ENCODE measurements at regions not wholly inside any gene's neighbourhood (a gene's known extent, or its start where the extent isn't known, plus 50 kb on each side); places are given as distances from the start of the nearest gene placed in this dataset.

DNA sequence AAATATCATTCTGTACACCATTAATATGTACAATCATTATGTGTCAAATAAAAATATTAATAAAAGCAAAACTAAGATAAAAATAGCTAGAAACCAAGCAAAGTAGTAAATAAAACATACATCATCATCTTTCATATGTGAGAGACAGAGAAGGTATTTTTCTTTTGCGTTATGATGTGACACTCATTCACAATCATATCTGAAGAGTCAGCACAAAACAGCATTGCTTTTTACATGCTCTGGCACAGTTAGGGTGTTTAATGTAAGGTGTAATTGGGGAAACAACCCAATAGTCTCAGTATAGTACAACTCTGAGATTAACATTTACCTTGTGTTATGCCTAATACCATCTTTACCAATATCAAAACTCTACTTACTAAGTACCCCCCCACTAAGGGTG, 376.6 kb downstream of the TMA16 start:
- TF ChIP-seq, protein P1, sequence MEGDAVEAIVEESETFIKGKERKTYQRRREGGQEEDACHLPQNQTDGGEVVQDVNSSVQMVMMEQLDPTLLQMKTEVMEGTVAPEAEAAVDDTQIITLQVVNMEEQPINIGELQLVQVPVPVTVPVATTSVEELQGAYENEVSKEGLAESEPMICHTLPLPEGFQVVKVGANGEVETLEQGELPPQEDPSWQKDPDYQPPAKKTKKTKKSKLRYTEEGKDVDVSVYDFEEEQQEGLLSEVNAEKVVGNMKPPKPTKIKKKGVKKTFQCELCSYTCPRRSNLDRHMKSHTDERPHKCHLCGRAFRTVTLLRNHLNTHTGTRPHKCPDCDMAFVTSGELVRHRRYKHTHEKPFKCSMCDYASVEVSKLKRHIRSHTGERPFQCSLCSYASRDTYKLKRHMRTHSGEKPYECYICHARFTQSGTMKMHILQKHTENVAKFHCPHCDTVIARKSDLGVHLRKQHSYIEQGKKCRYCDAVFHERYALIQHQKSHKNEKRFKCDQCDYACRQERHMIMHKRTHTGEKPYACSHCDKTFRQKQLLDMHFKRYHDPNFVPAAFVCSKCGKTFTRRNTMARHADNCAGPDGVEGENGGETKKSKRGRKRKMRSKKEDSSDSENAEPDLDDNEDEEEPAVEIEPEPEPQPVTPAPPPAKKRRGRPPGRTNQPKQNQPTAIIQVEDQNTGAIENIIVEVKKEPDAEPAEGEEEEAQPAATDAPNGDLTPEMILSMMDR (IDR thresholded peaks at IDR 0.05) = no peak
- TF ChIP-seq EZH2 (IDR thresholded peaks at IDR 0.05) = no peak
- no peak for TF ChIP-seq EZH2phosphoT487 (IDR thresholded peaks at IDR 0.05)
